ENCODE measurements at regions not wholly inside any gene's neighbourhood (a gene's known extent, or its start where the extent isn't known, plus 50 kb on each side); places are given as distances from the start of the nearest gene placed in this dataset.

GRCh38 chr2:220940646-220941045 lies 631.5 kb downstream of the EPHA4 start:
- CTCF ChIA-PET, result no interaction called here
- no peak overlapping the region for H3K27ac Mint-ChIP-seq
- DNase-seq (ENCODE audit: low spot score) (no peak), ATAC-seq (no peak)
- no peak overlapping the region for H3K4me3 Mint-ChIP-seq
- POLR2A ChIA-PET, result no interaction called here
- H3K27me3 Mint-ChIP-seq (ENCODE audit: low read depth), result no peaks in the 10 kb centered on the region
- peaks cover 12% of the 10 kb centered on the region for H3K4me1 Mint-ChIP-seq
- no peak for TF ChIP-seq ZNF232 (CRISPR knock-in tag; IDR thresholded peaks at IDR 0.05)
- no peak for TF ChIP-seq ZBTB21 (CRISPR knock-in tag; IDR thresholded peaks at IDR 0.05; ENCODE audit: borderline replicate concordance)
- no peak for TF ChIP-seq EMX1 (CRISPR knock-in tag; IDR thresholded peaks at IDR 0.05)
- no peak for TF ChIP-seq ZNF138 (CRISPR knock-in tag; conservative IDR thresholded peaks at IDR 0.05)
- TF ChIP-seq NR1H2 (CRISPR knock-in tag; IDR thresholded peaks at IDR 0.05), result no peak
- TF ChIP-seq CREM (CRISPR knock-in tag; IDR thresholded peaks at IDR 0.05), result no peak
- no peak for TF ChIP-seq AR (CRISPR knock-in tag; IDR thresholded peaks at IDR 0.05)
- TF ChIP-seq ZNF671 (CRISPR knock-in tag; IDR thresholded peaks at IDR 0.05), result no peak
- TF ChIP-seq CTCF (IDR thresholded peaks at IDR 0.05), result no peak
- TF ChIP-seq GABPB1 (CRISPR knock-in tag; IDR thresholded peaks at IDR 0.05), result no peak
- TF ChIP-seq ZNF396 (CRISPR knock-in tag; IDR thresholded peaks at IDR 0.05; ENCODE audit: borderline replicate concordance), result no peak
- peaks cover 10% of the 10 kb centered on the region; the same call in 1 of the 2 replicates for H3K36me3 Mint-ChIP-seq
- peaks cover 17% of the 10 kb centered on the region for H3K9me3 Mint-ChIP-seq

GRCh38 chr2:220941683-220942082 lies 630.4 kb downstream of the EPHA4 start:
- peaks cover 9% of the 10 kb centered on the region for H3K4me1 Mint-ChIP-seq
- no peak overlapping the region for H3K27ac Mint-ChIP-seq
- ATAC-seq (no peak), DNase-seq (ENCODE audit: low spot score) (no peak)
- TF ChIP-seq ZNF263 (CRISPR knock-in tag; IDR thresholded peaks at IDR 0.05; ENCODE audit: low read depth), result no peak
- TF ChIP-seq MYBL2 (CRISPR knock-in tag; IDR thresholded peaks at IDR 0.05), result no peak
- no peak for TF ChIP-seq CDX4 (CRISPR knock-in tag; IDR thresholded peaks at IDR 0.05; ENCODE audit: borderline replicate concordance)
- no peak for TF ChIP-seq NFE2L1 (CRISPR knock-in tag; IDR thresholded peaks at IDR 0.05)
- TF ChIP-seq PRRX2 (CRISPR knock-in tag; IDR thresholded peaks at IDR 0.05), result no peak
- POLR2A ChIA-PET, result no interaction called here
- H3K27me3 Mint-ChIP-seq (ENCODE audit: low read depth), result no peaks in the 10 kb centered on the region
- H3K36me3 Mint-ChIP-seq, result peaks cover 10% of the 10 kb centered on the region; the same call in 1 of the 2 replicates
- CTCF ChIA-PET, result no interaction called here
- peaks cover 19% of the 10 kb centered on the region for H3K9me3 Mint-ChIP-seq
- H3K4me3 Mint-ChIP-seq, result no peak overlapping the region

GRCh38 chr2:220946552-220946951 lies 625.6 kb downstream of the EPHA4 start:
- CTCF ChIA-PET, result no interaction called here
- no peak for DNase-seq (ENCODE audit: low spot score)
- Mint-ChIP-seq H3K4me1 (peaks cover 31% of the 10 kb centered on the region), H3K36me3 (peaks cover 6% of the 10 kb centered on the region; the same call in 1 of the 2 replicates), H3K9me3 (peaks cover 14% of the 10 kb centered on the region), H3K27ac (no peak overlapping the region), H3K27me3 (ENCODE audit: low read depth) (no peaks in the 10 kb centered on the region), H3K4me3 (no peak overlapping the region)
- no peak for ATAC-seq
- TF ChIP-seq HMGA2 (CRISPR knock-in tag; IDR thresholded peaks at IDR 0.05) (no peak), ESRRA (CRISPR knock-in tag; IDR thresholded peaks at IDR 0.05; ENCODE audit: borderline replicate concordance) (no peak), JUN (CRISPR knock-in tag; IDR thresholded peaks at IDR 0.05) (no peak), SOX15 (CRISPR knock-in tag; IDR thresholded peaks at IDR 0.05) (no peak), AR (CRISPR knock-in tag; IDR thresholded peaks at IDR 0.05) (no peak), ZBTB43 (CRISPR knock-in tag; IDR thresholded peaks at IDR 0.05) (no peak)
- POLR2A ChIA-PET, result no interaction called here

All from WTC11 (cell line).